ENCODE measurements at regions not wholly inside any gene's neighbourhood (a gene's known extent, or its start where the extent isn't known, plus 50 kb on each side); places are given as distances from the start of the nearest gene placed in this dataset.

DNA sequence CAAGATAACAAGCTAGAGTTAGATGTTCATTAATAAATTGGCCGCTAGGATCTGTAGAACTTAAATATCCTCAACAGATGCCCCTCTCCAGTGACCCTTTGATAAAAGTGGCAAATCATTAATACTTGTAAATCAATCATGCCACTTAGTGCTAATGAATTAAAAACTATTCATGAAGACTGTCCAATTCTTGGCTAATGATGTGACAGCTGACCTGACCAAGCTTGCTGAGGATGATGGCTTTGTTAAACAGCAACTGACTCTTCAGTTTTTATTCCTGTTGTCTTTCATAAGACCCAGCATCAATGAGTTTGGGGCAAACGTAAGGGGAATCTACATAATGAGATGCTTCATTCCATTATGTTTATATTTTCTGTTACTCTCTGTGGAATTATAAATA, 396.8 kb upstream of the NMUR2 start:
- Histone ChIP-seq H3K4me3 (no peak overlapping the region), H3K27me3 (replicated peaks; ENCODE audit: insufficient read depth) (no peaks in the 10 kb centered on the region), H3K9me3 (no peaks in the 10 kb centered on the region), H3K36me3 (no peaks in the 10 kb centered on the region), H3K27ac (no peak overlapping the region), H3K4me1 (replicated peaks) (no peaks in the 10 kb centered on the region)
- DNase-seq (ENCODE audit: low spot score), result no peak
- TF ChIP-seq POLR2A (IDR thresholded peaks at IDR 0.05) (no peak), POLR2AphosphoS5 (IDR thresholded peaks at IDR 0.05) (no peak), CTCF (IDR thresholded peaks at IDR 0.05) (no peak)
- 57% methylated on average over 2 of the region's 2 CpGs for WGBS
- intact Hi-C loops (cut with DNase I), result no loop called here

GRCh38 chr5:152804179-152804578, 399.1 kb upstream of the NMUR2 start:
- Histone ChIP-seq H3K4me3 (no peak overlapping the region), H3K27ac (no peak overlapping the region), H3K36me3 (no peaks in the 10 kb centered on the region), H3K4me1 (replicated peaks) (no peaks in the 10 kb centered on the region), H3K27me3 (replicated peaks; ENCODE audit: insufficient read depth) (no peaks in the 10 kb centered on the region), H3K9me3 (no peaks in the 10 kb centered on the region)
- no peak for DNase-seq (ENCODE audit: low spot score)
- TF ChIP-seq POLR2AphosphoS5 (IDR thresholded peaks at IDR 0.05), result no peak
- no peak for TF ChIP-seq CTCF (IDR thresholded peaks at IDR 0.05)
- TF ChIP-seq POLR2A (IDR thresholded peaks at IDR 0.05), result no peak
- 61% methylated on average over 3 of the region's 3 CpGs for WGBS
- intact Hi-C loops (cut with DNase I), result no loop called here

DNA sequence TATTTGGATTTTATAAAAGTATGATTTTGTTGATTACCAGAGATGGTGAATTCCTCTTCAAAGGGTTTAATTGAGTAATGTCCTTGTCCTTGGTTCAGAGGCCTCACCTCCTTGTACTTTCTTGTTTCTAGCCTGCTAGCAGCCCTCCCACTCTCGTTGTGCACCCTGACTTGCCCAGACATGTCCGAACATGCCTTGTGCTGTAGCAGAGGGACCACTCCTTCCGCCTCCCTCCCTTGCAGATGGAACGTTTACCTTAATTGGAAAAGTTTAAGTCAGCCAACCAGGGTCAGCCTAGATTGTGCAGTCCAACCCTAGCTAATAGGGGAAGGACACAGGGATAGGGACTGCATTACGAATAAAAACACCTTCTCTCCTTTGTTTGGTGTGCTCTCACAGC, 406.9 kb upstream of the NMUR2 start:
- no peak overlapping the region for H3K4me3 ChIP-seq
- H3K27ac ChIP-seq, result no peak overlapping the region
- H3K9me3 ChIP-seq, result no peaks in the 10 kb centered on the region
- no peaks in the 10 kb centered on the region for H3K36me3 ChIP-seq
- no peak for DNase-seq (ENCODE audit: low spot score)
- intact Hi-C loops (cut with DNase I), result no loop called here
- TF ChIP-seq POLR2A (IDR thresholded peaks at IDR 0.05) (no peak), POLR2AphosphoS5 (IDR thresholded peaks at IDR 0.05) (no peak), CTCF (IDR thresholded peaks at IDR 0.05) (no peak)
- 70% methylated on average over 5 of the region's 5 CpGs for WGBS
- H3K27me3 ChIP-seq (replicated peaks; ENCODE audit: insufficient read depth), result no peaks in the 10 kb centered on the region
- H3K4me1 ChIP-seq (replicated peaks), result no peaks in the 10 kb centered on the region

DNA sequence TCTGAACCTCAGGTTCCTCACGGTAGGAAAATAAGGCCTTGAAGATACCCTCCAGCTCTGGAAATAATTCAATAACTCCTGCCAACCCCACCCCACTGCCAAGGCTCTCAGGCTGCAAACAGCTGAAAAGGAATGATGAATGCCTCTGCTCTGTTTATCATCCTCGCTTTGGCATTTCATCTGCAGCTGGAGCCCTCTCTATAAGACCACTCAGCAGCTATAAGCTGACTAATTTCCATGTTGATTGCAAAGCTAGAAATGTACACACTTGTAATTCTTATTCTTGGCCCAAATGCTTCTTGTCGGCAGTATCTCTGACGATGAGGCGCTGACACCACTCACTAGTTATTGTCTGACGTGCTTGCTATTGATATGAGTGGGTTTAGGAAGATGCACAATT, 408.4 kb upstream of the NMUR2 start:
- 56% methylated on average over 6 of the region's 6 CpGs for WGBS
- TF ChIP-seq POLR2AphosphoS5 (IDR thresholded peaks at IDR 0.05) (no peak), POLR2A (IDR thresholded peaks at IDR 0.05) (no peak), CTCF (IDR thresholded peaks at IDR 0.05) (no peak)

GRCh38 chr5:152819891-152820290, 414.8 kb upstream of the NMUR2 start:
- no peaks in the 10 kb centered on the region for H3K36me3 ChIP-seq
- no peak overlapping the region for H3K4me3 ChIP-seq
- H3K27ac ChIP-seq, result no peak overlapping the region
- no peaks in the 10 kb centered on the region for H3K4me1 ChIP-seq (replicated peaks)
- intact Hi-C loops (cut with DNase I), result no loop called here
- TF ChIP-seq POLR2AphosphoS5 (IDR thresholded peaks at IDR 0.05) (no peak), CTCF (IDR thresholded peaks at IDR 0.05) (no peak), POLR2A (IDR thresholded peaks at IDR 0.05) (no peak)
- no peaks in the 10 kb centered on the region for H3K27me3 ChIP-seq (replicated peaks; ENCODE audit: insufficient read depth)
- no peaks in the 10 kb centered on the region for H3K9me3 ChIP-seq
- DNase-seq (ENCODE audit: low spot score), result no peak

More for the DNA sequence above, 408.4 kb upstream of the NMUR2 start:
- Histone ChIP-seq H3K36me3 (no peaks in the 10 kb centered on the region), H3K27me3 (replicated peaks; ENCODE audit: insufficient read depth) (no peaks in the 10 kb centered on the region), H3K9me3 (no peaks in the 10 kb centered on the region), H3K4me3 (no peak overlapping the region), H3K4me1 (replicated peaks) (no peaks in the 10 kb centered on the region), H3K27ac (no peak overlapping the region)
- DNase-seq (ENCODE audit: low spot score), result no peak
- intact Hi-C loops (cut with DNase I), result no loop called here
